ENCODE measurements at regions not wholly inside any gene's neighbourhood (a gene's known extent, or its start where the extent isn't known, plus 50 kb on each side); places are given as distances from the start of the nearest gene placed in this dataset.

DNA sequence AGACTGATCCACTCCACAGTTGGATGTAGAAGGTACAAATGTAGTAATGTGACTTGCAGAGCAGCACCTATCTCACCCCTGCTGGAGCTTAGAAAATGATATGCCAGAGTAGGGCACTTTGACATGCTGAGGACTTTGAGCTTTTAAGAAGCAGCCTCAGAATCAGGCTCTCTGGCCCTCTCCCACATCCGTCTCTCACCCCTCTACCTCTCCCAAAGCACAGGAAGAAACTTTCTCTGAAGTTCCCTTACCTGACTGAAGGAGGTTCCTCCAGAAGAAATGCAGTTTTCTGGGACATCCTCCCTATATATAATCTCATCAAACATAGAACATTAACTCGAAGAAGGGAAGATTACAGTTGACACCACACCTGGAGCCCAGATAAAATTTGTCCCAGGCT lies 98.4 kb upstream of the PEX5L start (continued):
- no peak for TF ChIP-seq ZBTB33 (IDR thresholded peaks at IDR 0.05; ENCODE audit: borderline replicate concordance, low read depth)
- no peak for TF ChIP-seq POLR2AphosphoS5 (IDR thresholded peaks at IDR 0.05; ENCODE audit: low read depth, low read length)

- no peaks in the 10 kb centered on the region for H3K9me2 ChIP-seq
- no peak overlapping the region for H2AFZ ChIP-seq (ENCODE audit: low read depth)
- H3K27me3 ChIP-seq (ENCODE audit: insufficient read depth) = no peaks in the 10 kb centered on the region
- H3K4me2 ChIP-seq = no peak overlapping the region
- TF ChIP-seq, protein P1, sequence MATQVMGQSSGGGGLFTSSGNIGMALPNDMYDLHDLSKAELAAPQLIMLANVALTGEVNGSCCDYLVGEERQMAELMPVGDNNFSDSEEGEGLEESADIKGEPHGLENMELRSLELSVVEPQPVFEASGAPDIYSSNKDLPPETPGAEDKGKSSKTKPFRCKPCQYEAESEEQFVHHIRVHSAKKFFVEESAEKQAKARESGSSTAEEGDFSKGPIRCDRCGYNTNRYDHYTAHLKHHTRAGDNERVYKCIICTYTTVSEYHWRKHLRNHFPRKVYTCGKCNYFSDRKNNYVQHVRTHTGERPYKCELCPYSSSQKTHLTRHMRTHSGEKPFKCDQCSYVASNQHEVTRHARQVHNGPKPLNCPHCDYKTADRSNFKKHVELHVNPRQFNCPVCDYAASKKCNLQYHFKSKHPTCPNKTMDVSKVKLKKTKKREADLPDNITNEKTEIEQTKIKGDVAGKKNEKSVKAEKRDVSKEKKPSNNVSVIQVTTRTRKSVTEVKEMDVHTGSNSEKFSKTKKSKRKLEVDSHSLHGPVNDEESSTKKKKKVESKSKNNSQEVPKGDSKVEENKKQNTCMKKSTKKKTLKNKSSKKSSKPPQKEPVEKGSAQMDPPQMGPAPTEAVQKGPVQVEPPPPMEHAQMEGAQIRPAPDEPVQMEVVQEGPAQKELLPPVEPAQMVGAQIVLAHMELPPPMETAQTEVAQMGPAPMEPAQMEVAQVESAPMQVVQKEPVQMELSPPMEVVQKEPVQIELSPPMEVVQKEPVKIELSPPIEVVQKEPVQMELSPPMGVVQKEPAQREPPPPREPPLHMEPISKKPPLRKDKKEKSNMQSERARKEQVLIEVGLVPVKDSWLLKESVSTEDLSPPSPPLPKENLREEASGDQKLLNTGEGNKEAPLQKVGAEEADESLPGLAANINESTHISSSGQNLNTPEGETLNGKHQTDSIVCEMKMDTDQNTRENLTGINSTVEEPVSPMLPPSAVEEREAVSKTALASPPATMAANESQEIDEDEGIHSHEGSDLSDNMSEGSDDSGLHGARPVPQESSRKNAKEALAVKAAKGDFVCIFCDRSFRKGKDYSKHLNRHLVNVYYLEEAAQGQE (IDR thresholded peaks at IDR 0.05; ENCODE audit: low read depth, low read length) = no peak
- TF ChIP-seq USF2 (IDR thresholded peaks at IDR 0.05; ENCODE audit: borderline replicate concordance, low read depth, low read length) = no peak
- TF ChIP-seq POLR2AphosphoS5 (IDR thresholded peaks at IDR 0.05; ENCODE audit: low read depth, low read length) = no peak
- TF ChIP-seq EP300 (IDR thresholded peaks at IDR 0.05; ENCODE audit: borderline replicate concordance in 1 of 2, low read depth in 1 of 2, low read length in 1 of 2) = no peak
- no peak for TF ChIP-seq FOXJ3 (CRISPR knock-in tag; IDR thresholded peaks at IDR 0.05)
- TF ChIP-seq TEAD4 (IDR thresholded peaks at IDR 0.05; ENCODE audit: borderline replicate concordance, insufficient read depth) = no peak
- TF ChIP-seq RCOR1 (IDR thresholded peaks at IDR 0.05; ENCODE audit: low read length) = no peak
- no peak for TF ChIP-seq JUND (IDR thresholded peaks at IDR 0.05)
- no peak for TF ChIP-seq RFX5 (IDR thresholded peaks at IDR 0.05; ENCODE audit: low read length)
- TF ChIP-seq CHD2 (IDR thresholded peaks at IDR 0.05; ENCODE audit: low read length, partially characterized antibody) = no peak
- H4K20me1 ChIP-seq (ENCODE audit: insufficient read depth) = no peaks in the 10 kb centered on the region
- no peak overlapping the region for H3K27ac ChIP-seq (ENCODE audit: low read depth in 2 of 2, low read length in 1 of 2)
- no peaks in the 10 kb centered on the region for H3K36me3 ChIP-seq (replicated peaks in 1 of 2; ENCODE audit: control insufficient read depth in 1 of 2, insufficient read depth in 2 of 2, low read length in 1 of 2)
- no peak for DNase-seq
- H3F3A ChIP-seq (replicated peaks; ENCODE audit: insufficient read depth) = no peaks in the 10 kb centered on the region
- H3K9me3 ChIP-seq = no peaks in the 10 kb centered on the region
- 26% methylated on average over 3 of the region's 3 CpGs for WGBS (ENCODE audit: low lambda C conversion rate)
- H3K4me3 ChIP-seq (ENCODE audit: low read depth in 2 of 2, low read length in 1 of 2) = no peak overlapping the region
- ChIA-PET POLR2A (no interaction called here), CTCF (no interaction called here)
- H3K4me1 ChIP-seq (ENCODE audit: control insufficient read depth in 1 of 2, insufficient read depth in 2 of 2, low read depth in 1 of 2, low read length in 1 of 2) = no peaks in the 10 kb centered on the region
- H3K79me2 ChIP-seq (ENCODE audit: insufficient read depth) = no peaks in the 10 kb centered on the region
- no peak overlapping the region for H3K9ac ChIP-seq
These were observed 102.1 kb upstream of the PEX5L start for GRCh38 chr3:180138871-180139270.

All from SK-N-SH (cell line).